ENCODE measurements at regions not wholly inside any gene's neighbourhood (a gene's known extent, or its start where the extent isn't known, plus 50 kb on each side); places are given as distances from the start of the nearest gene placed in this dataset.

DNA sequence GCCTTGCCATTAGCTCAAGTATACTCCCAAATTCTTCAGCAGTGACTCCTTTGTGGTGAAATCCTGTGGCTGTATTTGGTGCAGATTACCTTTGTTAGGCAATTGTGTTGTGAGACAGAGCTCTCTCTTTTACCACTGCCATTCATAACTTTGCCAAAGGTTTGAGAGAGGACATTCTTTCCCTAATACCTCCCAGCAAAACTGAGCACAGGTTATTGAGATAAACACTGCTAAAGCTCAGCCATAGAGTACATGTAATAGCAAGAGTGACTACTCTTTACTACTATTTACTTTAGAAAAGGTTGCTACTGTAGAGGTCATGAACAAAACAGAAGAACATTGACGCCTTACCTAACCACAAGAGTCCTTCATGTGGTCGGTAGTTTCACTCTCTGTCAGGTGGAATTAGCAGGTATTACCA, 514.0 kb upstream of the ADAMTS5 start:
- H3K4me3 ChIP-seq (ENCODE audit: low read depth, low read length), result no peak overlapping the region
- peak; percentile 46 for DNase-seq (ENCODE audit: low read depth)
- TF ChIP-seq, protein P1, sequence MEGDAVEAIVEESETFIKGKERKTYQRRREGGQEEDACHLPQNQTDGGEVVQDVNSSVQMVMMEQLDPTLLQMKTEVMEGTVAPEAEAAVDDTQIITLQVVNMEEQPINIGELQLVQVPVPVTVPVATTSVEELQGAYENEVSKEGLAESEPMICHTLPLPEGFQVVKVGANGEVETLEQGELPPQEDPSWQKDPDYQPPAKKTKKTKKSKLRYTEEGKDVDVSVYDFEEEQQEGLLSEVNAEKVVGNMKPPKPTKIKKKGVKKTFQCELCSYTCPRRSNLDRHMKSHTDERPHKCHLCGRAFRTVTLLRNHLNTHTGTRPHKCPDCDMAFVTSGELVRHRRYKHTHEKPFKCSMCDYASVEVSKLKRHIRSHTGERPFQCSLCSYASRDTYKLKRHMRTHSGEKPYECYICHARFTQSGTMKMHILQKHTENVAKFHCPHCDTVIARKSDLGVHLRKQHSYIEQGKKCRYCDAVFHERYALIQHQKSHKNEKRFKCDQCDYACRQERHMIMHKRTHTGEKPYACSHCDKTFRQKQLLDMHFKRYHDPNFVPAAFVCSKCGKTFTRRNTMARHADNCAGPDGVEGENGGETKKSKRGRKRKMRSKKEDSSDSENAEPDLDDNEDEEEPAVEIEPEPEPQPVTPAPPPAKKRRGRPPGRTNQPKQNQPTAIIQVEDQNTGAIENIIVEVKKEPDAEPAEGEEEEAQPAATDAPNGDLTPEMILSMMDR (conservative IDR thresholded peaks at IDR 0.05; ENCODE audit: low read depth, low read length), result no peak

DNA sequence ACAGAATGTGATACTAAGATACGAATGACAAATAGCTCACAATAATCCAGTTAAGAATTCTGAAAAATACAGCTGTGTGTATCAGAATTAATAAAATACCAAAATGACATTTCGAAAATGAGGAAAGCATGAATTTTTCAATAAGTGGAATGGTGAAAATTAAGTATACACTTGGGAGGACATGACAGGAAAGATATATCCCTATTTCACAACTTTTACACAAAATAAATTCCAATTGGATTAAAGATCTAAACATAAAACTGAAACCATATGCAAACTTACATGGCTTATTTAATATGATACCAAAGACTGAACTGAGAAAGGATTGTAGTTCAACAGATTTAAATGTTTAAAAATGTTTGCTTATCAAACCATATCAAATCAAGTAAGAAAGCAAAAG, 510.4 kb upstream of the ADAMTS5 start:
- DNase-seq (ENCODE audit: low read depth), result no peak
- H3K4me3 ChIP-seq (ENCODE audit: low read depth, low read length), result no peak overlapping the region
- TF ChIP-seq, protein P1 (conservative IDR thresholded peaks at IDR 0.05; ENCODE audit: low read depth, low read length), result no peak

DNA sequence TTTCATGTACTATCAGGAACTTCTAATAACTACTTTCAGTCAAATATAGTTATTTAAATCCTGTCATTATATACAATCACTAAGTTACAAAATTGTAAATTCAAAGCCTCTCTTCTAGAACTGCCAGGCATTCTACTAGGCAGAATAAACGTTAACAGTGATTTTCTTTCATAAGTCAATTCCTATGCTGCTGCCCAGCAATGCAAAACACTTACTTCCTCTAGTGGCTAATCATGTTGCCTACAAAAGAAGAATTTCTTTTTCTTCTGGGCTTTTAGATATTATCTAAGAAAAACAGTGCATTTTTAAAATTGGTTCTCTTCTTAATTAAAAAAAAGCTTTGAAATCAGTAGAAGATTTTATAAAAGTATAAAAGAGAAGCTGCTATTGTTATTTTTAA, 509.8 kb upstream of the ADAMTS5 start:
- peak; percentile 79 for DNase-seq (ENCODE audit: low read depth)
- H3K4me3 ChIP-seq (ENCODE audit: low read depth, low read length), result no peak overlapping the region
- TF ChIP-seq, protein P1 (conservative IDR thresholded peaks at IDR 0.05; ENCODE audit: low read depth, low read length), result peak; percentile 75

DNA sequence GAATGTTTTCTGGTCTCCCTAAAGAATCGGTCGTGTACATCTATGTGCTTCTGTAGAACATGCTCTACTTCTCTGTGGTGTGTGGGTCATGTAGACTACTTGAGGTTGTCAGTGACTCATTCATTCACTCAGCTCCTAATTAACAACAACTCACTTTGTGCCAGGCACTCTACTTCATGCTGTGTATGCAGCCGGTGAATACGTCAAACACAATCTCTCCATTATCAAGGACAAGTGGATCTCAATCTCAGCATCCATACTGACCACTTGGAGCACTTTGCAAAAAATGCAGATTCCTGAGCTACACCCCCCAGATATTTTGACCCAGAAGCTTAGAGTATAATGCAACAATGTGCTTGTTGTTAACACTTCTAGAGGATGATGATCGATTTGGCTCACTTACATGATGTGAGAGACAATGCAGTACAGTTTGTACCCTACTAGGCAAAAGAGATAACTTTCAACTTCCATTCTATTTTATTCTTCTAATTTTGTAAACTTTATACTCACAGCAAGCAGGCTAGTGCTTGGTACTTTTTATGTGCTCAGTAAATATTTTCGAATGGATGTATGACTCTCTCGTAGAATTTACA, 508.6 kb upstream of the ADAMTS5 start:
- TF ChIP-seq, protein P1 (conservative IDR thresholded peaks at IDR 0.05; ENCODE audit: low read depth, low read length), result no peak
- H3K4me3 ChIP-seq (ENCODE audit: low read depth, low read length), result no peak overlapping the region
- peak; percentile 5 for DNase-seq (ENCODE audit: low read depth)

DNA sequence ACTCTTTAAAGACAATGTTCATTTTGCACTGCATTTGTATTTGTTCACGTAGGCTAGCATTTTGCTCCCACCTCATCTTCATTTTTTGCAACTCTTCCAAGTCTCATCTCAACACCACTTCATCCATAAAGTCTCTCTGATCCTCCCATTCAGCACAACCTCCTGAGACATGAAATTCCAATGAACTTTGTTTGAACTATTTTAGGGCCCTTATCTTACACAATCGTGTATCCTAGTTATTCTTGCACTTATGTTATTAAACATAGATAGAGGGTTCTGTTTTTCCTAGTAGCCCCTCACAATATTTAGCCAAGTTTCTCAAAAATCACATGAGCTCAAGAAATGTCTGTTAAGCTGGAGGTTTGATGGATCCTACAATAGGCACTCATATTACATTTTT, 500.5 kb upstream of the ADAMTS5 start:
- H3K4me3 ChIP-seq (ENCODE audit: low read depth, low read length), result no peak overlapping the region
- no peak for DNase-seq (ENCODE audit: low read depth)
- TF ChIP-seq, protein P1 (conservative IDR thresholded peaks at IDR 0.05; ENCODE audit: low read depth, low read length), result no peak

DNA sequence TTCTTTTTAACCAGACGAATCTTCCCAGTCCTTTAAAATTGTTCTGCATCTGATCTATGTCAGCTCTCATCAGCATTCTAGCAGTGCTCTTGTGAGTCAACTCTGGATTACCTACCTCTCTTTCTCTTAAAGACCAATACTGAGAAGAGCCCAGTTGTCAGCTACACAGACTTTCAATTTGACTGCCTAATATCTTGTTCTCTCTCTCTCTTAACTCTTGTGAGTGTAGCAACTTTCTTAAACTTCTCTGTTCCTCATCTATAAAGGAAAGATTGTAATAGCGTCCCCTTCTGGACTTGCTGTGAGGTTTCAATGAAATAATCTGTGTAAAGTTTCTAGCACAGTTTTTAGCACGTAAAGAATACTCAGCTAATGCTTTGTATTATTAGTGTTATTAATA, 499.3 kb upstream of the ADAMTS5 start:
- no peak overlapping the region for H3K4me3 ChIP-seq (ENCODE audit: low read depth, low read length)
- DNase-seq (ENCODE audit: low read depth), result peak; percentile 24
- TF ChIP-seq, protein P1 (conservative IDR thresholded peaks at IDR 0.05; ENCODE audit: low read depth, low read length), result peak; percentile 33

DNA sequence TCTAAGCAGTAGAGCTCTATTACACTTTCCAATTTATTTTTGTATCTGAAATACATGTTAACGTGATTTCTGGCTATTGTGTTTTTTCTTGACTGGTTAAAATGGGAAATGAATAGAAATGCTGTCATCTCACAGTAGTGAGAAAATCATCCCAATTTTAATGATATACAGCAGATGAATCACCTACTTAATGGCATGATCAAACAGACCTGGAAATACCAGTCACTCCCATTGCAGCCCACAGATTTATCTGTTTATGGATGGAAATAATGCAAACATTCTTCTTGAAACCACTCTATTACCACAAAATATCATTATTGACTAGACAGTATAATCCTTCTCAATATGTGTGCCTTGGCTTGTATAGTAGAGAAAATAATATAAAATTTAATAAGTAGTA, 497.8 kb upstream of the ADAMTS5 start:
- DNase-seq (ENCODE audit: low read depth), result no peak
- TF ChIP-seq, protein P1 (conservative IDR thresholded peaks at IDR 0.05; ENCODE audit: low read depth, low read length), result no peak
- H3K4me3 ChIP-seq (ENCODE audit: low read depth, low read length), result no peak overlapping the region

All from choroid plexus epithelial cell (primary cell).